Stimulated activated CD4-positive, alpha-beta T cell treated with anti-CD3 and anti-CD28 coated beads, Interleukin-12 subunit alpha, Interleukin-12 subunit beta, amount 100 ng/mL, for 48 hours (primary cell): ENCODE measurements at regions not wholly inside any gene's neighbourhood (a gene's known extent, or its start where the extent isn't known, plus 50 kb on each side); places are given as distances from the start of the nearest gene placed in this dataset.

Source experiments
- DNase-seq, 3 donors: peaks; one replicate each; pipeline ENCODE4 v3.0.0-alpha.2; 2020; ENCODE audit warnings: low read depth in 2 of 3, low spot score in 1 of 3

DNA sequence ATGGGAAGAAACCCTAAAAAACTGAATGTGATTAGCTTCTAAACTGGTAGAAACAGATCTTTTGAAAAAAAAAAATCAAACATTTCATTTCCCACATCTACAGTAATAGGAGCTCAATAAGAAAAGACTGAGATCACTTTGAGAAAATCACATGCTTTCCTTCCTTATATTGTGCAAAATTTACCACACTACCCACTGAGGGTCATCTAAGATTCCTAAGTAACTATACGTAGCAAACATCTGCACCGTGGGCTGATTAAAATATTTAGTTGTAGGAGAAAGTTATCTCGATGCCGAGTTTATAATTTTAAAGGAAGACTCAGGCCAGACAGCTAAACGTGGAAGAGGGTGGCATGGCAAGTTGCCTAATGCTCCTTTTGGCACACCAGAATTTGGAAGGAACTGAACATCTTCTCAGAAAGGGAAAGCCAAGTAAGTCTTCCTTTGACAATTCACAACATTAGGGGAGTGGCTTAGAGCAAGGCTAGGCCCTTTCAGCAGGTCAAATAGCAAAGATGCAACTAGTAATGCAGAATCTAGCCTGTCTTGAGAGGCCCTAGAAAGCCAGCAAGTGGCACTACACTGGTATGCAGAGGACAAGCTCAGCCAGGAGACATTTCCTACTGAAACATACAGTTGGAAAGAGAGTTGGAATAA is 128.0 kb downstream of the TMA16 start:
- no peak for DNase-seq

DNA sequence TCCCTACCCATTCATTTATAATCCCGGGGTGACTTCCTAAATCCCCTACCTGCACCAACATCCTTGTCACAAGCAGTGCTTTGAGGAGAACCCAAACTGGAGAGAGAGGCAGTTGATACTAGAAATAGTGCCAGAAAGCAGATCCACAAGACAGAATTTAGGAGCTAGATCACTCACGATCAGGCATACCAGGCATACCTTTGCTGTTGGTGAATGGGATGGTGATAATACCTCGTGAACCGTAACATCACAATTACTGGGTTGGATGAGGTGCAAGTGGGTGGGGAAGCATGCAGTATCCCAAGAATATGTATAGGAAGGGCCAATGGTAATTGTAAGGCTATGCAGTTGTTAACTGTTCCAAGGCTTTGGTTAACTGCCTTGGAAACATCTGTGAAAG is 129.3 kb downstream of the TMA16 start:
- no peak for DNase-seq

DNA sequence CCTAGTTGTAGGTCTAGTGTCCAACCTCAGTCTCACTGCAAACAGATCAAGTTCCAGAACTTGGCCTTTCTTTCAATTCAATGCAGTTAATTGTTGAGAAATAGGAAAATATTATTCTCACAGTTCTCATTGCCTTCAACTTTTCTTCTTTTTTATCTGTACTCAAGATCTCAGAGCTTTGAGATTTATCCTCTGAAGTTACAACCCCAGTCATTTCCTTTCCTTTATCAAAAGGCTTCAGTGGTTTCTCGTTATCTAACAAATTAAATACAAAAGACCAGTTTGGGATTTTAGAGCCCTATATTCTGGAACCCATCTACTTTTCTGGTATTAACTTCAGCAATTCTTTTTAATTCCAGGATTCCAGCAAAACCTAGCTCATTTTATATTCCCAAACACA is 130.2 kb downstream of the TMA16 start:
- no peak for DNase-seq

DNA sequence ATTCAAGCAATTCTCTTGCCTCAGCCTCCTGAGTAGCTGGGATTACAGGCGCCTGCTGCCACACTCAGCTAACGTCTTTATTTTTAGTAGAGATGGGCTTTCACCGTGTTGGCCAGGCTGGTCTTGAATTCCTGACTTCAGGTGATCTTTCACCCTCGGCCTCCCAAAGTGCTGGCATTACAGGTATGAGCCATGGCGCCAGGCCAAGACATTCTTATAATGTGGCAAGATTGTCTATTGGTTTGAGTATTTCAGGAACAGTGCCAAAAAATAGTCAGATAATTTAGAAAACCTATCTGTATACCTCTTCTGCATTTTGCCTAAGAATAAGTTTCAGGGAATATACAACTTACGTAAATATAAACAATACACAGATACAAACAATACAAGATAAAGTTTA is 136.8 kb downstream of the TMA16 start:
- no peak for DNase-seq

DNA sequence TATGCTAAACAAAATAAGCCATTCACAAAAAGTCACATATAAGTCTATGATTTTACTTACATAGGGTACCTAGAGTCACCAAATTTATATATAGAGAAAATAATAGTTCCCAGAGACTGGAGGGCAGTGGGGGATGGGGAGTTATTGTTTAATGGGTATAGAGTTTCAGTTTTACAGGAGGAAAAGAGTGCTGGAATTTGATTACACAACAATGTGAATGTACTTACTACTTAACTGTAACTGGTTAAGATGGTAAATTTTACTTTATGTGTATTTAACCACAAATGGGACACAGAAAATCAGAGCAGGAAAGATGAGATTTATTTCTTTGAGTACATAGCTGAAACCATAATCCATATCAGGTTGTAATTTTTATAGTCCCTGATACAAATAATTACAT is 144.4 kb downstream of the TMA16 start:
- no peak for DNase-seq

DNA sequence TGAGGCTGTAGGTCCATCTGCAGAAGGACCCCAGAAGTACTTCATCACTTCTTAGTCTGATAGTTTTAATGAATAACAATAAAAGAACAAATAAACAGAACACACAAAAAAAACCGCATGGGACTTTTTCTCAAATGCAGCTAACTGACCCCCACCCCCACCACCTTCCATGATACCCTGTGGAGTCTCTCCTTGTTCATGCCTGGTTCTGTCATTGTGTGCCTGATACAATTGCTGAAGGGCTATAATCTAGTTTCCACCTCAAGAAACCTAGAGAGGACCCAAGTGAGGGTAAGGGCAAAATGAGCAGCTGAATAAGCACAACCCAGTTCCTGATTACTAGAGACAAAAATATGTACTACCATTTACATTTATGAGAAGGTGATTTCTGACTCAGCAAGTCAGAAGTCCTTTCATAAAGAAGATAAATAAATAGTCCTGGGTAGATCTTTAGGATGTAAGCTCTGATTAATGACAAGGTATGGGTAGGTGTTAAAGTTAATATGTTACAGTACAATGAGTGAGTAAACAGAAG is 155.1 kb downstream of the TMA16 start:
- no peak for DNase-seq

DNA sequence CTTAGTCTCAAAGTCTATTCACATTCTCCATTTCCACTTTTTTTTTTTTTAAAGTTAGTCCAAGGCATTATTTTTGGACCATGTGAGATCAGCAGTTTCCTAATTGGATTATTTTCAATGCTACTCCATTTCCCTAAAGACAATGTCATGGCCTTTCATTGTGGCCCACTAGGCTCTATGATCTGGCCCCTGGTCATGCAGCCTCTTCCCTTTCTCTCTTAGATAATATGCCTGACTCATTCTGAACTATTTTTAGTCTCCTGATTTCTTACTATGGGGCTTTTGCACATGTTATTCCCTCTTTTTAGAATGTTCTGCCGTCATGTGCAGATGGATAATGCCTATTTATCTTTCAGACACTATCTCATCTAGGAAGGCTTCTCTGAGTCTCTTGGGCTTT is 157.3 kb downstream of the TMA16 start:
- DNase-seq, result no peak

DNA sequence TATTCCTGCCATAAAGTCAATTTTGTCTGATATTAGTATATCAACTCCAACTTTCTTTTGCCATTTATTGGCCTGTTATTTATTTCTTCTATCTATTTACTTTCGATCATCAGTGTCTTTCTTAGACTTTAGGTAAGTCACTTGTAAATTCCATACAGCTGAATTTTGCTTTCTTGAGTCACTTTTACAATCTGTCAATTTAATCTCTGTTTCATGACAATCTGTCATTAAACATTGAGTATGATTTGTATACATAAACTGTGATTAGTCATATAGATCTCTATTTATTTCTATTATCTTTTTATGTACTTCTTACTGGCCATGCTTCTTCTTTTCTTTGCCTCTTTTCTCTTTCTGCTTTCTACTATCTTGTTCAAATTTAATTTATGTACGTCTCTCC is 160.1 kb downstream of the TMA16 start:
- no peak for DNase-seq

DNA sequence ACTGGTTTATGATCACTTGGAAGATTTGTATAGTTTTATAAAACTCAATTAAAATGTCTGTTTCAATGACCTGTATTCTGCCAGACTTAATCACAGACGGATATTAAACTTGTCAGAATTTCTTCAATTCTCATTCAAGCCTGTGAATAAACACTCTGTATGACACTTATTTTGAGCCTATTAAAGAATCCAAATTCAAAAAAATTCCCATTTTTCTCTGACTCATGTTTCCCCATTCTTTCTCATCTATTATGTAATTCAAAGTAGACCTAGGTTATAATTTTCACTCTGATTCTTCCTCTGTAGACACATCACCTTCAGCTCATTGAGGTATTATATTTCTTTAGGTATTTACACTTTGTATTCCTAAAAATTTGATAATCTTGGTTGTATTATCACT is 166.1 kb downstream of the TMA16 start:
- no peak for DNase-seq

DNA sequence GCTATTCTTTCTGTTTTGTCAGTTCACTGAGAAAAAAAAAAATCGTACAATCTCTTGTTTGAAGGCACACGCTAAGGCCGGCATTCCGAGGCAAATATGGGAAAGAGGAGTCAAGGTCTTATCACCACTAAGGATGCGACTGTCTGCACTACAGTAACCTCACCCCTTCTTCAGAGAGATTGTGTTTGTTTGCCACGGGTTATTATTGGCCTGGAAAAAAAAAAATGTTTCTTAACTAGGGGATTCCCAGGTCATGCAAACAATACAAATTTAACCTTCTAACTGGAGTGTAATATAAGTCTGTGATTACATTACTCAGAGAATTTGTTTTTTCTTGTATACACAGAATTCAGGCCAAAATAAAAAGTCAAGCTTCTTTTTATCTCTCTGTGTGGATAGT is 168.3 kb downstream of the TMA16 start:
- DNase-seq, result no peak

DNA sequence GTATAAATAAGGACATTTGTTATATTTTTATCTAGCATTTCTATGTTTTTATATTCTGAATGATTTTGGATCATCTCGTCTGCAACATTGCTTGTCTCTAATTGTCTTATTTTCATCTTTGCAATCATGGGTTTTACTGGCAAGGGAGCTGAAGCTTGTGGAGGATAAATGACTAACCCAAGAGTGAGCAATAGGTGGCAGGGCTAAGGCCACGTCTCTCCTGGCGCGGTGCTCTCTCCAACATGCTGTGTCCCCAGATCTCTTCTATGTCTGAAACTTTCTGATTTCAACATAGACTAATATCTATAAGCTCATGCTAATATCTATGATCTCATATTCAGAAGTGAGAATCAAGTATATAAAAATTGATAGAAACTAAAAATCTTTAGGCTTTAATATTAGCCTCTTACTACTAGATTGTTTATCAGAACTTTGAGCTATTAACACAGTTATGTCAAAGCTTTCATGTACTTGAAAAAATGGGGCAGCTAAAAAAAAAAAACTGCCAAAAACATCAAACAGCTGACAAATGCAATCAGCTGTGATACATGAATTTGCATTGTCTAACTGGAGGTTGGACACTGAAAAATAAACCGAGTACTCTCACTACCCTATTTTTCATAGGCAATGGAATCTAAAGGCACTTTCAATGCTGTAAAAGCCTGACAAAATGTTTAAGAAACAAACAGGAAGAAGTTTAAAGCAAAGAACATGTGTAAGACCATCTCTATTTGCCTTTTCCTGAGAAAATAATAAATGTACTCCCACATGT is 169.2 kb downstream of the TMA16 start:
- DNase-seq, result no peak

DNA sequence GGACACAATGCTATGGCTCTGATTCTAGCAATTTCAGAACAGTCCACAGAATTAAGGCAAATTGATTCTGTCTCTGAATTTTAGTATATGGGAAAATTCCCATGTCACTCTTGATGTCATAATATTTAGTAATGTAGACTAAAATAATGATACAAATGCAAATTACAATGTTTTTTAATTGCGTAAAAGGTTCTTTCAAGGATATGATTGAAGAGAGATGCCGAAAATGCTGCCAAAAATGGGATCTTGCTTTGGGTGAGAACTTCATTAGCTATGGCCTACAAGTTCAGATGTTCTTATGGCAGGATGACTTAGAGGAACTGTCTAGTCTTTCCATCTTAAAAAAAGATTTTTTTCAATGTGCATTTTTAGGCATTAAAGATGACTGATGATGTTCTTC is 170.6 kb downstream of the TMA16 start:
- no peak for DNase-seq

DNA sequence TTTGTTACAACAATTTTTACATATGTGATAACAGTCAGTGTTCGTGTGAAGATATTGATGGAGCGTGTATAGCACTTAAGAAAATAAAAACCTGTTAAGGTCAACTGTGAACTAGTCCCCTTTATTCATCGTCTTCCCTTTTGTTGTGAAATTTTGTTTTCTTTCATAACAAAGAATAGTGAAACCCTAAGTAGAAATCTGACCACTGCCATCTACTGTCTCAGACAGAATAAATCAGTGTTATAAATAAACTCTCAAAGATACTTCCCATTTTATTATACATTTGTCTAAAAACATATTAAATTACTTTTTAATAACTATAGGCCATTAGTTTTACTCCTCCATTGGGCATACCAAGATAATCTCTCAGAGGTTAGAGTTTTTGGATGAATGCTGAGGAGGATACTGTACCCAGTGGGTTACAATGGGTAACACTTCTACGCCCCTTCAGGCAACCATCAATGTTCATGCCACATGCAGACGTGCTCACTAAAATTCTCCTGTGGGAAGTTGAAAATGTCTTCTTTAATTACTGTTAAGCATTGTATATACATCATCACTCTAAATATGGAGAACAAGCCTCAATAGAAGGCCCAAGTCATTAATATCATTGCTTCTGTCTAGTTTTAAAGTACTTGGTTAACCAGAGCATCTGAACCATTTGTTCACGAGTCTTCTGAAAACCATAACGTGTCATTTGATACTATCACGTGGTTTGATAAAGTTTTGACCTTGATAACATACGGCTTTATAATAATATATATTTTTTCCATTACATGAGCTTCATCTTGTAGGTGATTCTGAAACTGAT is 171.2 kb downstream of the TMA16 start:
- no peak for DNase-seq

DNA sequence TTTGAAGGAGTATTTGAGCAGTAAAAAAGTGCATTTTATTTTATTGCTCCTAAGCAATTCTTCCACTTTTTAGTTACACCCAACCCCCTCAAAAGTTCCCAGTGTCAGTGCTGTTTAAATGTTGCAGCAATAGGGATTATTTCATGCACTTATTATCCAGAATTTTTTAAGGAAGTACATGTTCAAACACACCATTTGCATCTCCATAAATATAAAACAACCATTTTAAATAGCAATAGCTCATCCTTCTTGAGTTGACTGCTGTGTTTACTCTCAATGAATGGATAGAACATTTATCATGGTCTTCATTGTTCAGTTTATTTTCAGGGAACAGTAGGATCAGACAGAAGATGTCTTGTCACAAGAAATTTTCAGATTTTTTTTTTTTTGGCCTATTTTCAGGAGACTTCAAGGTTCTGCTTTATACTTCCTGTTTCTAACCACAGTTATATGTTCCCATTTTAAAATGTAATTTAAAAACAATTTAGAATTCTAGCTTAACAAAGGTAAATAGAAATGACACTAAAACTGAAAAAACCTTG is 171.9 kb downstream of the TMA16 start:
- DNase-seq, result no peak

DNA sequence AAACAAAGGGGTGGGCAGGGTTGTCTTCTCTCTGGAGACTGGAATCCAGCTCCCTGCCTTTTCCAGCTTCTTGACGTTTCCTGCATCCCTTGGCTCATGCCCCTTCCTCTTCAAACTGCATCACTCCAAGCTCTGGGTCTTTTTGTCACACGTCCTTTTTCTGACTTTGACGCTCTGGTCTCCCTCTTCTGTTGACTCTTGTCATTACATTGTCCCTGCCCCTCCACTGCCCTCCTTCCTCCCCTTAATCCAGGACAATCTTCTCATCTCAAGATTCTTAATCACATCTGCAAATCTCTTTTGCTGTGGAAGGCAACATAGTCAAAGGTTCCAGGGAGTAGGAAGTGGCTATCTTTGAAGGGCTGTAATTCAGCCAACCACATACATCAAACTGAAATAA is 178.3 kb downstream of the TMA16 start:
- DNase-seq, result no peak

DNA sequence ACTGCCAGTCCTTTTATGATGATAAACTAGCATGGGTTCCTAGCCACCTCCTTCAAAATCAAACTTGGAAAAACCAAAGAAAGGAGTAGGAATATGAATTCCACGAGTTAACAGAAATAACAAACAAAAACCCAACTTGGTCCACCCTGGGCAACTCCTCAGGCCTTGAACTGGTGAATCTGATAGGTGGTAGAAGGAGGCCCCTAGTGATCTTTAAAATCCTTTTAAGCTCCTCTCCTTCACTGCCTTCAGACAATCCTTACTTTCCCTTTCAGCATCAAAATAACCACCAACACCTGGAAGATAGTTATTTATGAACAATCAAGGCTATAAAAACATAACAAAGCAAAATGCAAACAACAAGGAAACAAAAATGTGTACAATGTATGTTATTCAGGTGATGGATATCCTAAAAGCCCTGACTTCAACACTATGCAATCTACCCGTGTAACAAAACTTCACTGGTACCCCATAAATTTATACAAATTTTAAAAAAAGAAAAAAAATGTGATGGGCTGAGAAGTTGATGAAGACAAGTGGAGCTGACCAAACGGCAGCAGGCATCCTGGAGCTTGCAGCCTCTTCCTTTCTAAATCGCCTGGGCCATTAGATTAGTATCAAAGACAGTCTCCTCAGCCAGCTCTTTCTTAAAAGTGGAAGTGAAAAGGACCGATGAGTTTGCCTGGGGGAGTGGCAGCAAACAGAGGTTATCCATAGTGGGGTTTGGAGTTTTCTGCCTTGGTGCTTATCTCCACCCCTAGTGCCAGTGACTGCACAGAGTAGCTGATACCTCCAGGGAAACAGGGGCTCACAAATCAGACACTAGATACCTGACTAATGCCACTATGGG is 179.6 kb downstream of the TMA16 start:
- no peak for DNase-seq

DNA sequence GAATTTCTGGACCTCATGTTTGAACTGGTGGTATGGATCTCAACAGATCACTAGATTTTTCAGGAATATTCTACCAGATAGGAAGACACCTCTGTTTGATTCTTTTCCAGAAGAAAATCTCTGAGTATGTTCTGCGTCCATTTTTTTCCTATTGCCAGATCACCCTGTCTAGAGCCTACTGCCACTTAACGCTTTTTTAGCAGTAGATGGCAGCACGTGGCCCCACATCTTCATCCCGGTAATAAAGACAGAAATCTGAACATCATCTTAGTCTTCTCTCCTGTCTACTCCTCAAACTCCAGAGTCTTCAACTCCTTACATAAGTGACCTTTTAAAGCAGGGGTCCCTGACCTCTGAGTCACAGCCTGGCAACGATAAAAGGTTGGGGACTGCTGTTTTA is 184.7 kb downstream of the TMA16 start:
- no peak for DNase-seq

DNA sequence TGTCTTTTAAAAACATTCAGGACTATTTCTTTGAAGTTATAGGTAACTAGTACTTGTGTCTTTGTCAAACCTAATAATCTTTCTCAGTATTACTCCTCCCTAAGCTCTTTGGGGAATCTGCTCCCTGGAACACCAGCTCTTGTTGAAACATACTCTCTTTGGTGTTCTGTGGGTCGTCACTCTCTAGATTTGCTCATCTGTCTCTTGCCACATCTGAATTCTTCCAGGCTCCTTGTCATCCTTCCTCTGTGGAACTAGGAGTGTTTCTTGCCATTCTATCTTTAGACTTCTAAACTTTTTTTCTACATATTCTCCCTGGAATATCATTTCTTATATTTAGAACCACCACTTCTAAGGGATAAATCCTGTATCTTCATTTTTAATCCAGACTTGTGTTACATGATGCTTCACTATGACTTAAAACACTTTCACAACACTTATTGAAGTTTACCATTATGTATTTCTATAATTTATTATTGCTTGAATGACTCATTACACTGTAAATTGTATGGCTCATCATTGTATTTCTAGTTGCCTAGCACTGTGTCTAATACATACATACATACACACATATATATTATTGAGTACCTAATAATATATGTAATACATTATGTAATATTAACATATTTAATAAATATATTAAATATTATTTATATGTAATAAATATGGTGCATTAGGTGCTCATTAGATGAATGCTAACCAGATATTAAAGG is 186.1 kb downstream of the TMA16 start:
- no peak for DNase-seq

DNA sequence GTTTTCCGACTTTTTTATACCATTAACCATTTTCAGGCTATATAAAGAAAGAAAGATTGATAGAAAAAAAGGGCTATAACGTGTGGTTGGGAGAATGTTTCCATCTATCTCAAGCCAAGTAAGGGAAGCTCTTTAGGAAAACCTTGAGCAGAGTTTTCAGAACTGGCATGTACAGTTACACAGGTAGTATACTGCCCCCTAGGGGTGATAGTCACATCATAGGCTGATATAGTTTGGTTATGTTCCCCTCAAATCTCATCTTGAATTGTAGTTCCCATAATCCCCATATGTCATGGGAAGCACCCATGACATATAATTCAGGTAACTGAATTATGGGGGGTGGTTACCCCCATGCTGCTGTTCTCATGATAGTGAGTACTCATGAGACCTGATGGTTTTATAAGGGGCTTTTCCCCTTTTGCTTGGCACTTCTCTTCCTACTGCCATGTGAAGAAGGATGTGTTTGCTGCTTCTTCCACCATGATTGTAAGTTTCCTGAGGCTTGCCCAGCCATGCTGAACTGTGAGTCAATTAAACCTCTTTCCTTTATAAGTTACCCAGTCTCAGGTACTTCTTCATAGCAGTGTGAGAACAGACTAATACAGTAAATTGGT is 186.8 kb downstream of the TMA16 start:
- peak in 1 of 3 donors; percentile 48 for DNase-seq

DNA sequence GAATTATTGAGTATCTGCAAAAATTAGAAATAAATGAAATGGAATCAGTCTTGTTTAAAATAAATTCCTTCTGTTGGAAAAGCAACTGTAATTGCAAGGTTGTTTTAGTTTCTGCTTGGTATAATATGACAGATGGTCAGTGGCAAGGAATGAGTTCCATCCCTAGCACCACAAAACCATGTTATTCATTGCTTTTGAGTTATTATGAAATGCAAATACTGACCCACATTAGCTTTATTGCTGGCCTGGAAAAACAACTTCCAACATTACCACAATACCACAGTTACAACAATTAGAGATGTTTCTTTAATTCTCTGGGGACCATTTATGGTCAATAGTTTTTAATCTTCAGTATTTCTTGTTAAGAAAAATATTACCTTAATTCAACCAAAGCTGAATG is 194.4 kb downstream of the TMA16 start:
- no peak for DNase-seq
